ENCODE measurements at regions not wholly inside any gene's neighbourhood (a gene's known extent, or its start where the extent isn't known, plus 50 kb on each side); places are given as distances from the start of the nearest gene placed in this dataset.

DNA sequence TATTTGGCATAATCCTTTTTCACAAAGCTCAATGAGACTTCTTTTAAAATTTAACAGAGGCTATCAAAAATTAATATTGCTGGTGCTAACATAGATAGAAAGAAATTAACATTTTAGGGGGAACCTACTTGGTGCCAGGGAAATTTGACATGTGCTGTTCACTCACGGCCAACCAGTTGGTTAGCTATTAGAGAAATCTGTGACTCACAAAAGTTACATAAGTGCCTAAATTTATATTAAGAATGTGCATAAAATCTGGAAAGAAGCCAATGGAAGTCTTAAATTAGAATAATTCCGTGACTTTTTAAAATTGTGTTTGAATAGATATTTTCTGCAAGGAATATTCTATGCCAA, 184.3 kb upstream of the MAP2 start:
- Histone ChIP-seq H3K4me3 (ENCODE audit: low read depth in 2 of 2, low read length in 1 of 2) (no peak overlapping the region), H3K9me2 (no peaks in the 10 kb centered on the region), H3K4me2 (no peak overlapping the region), H3K27me3 (ENCODE audit: insufficient read depth) (no peaks in the 10 kb centered on the region), H3K4me1 (ENCODE audit: control insufficient read depth in 1 of 2, insufficient read depth in 2 of 2, low read depth in 1 of 2, low read length in 1 of 2) (no peaks in the 10 kb centered on the region), H3K36me3 (replicated peaks in 1 of 2; ENCODE audit: control insufficient read depth in 1 of 2, insufficient read depth in 2 of 2, low read length in 1 of 2) (no peaks in the 10 kb centered on the region), H2AFZ (ENCODE audit: low read depth) (no peak overlapping the region), H4K20me1 (ENCODE audit: insufficient read depth) (no peaks in the 10 kb centered on the region), H3K79me2 (ENCODE audit: insufficient read depth) (no peaks in the 10 kb centered on the region), H3K9me3 (no peaks in the 10 kb centered on the region), H3K9ac (no peak overlapping the region), H3F3A (replicated peaks; ENCODE audit: insufficient read depth) (no peaks in the 10 kb centered on the region), H3K27ac (ENCODE audit: low read depth in 2 of 2, low read length in 1 of 2) (no peak overlapping the region)
- CTCF ChIA-PET: no interaction called here
- POLR2A ChIA-PET: no interaction called here
- 17% methylated on average over 2 of the region's 2 CpGs for WGBS (ENCODE audit: low lambda C conversion rate)
- no peak for TF ChIP-seq FOSL2 (IDR thresholded peaks at IDR 0.05; ENCODE audit: borderline replicate concordance, low read depth)
- TF ChIP-seq, protein P1, sequence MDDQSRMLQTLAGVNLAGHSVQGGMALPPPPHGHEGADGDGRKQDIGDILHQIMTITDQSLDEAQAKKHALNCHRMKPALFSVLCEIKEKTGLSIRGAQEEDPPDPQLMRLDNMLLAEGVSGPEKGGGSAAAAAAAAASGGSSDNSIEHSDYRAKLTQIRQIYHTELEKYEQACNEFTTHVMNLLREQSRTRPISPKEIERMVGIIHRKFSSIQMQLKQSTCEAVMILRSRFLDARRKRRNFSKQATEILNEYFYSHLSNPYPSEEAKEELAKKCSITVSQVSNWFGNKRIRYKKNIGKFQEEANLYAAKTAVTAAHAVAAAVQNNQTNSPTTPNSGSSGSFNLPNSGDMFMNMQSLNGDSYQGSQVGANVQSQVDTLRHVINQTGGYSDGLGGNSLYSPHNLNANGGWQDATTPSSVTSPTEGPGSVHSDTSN (IDR thresholded peaks at IDR 0.05): no peak
- TF ChIP-seq MXI1 (IDR thresholded peaks at IDR 0.05; ENCODE audit: low read depth, low read length): no peak
- TF ChIP-seq TEAD4 (IDR thresholded peaks at IDR 0.05; ENCODE audit: borderline replicate concordance, insufficient read depth): no peak
- TF ChIP-seq SMC3 (IDR thresholded peaks at IDR 0.05; ENCODE audit: low read depth, low read length): no peak
- no peak for TF ChIP-seq NFIC (IDR thresholded peaks at IDR 0.05; ENCODE audit: borderline replicate concordance)
- TF ChIP-seq RAD21 (IDR thresholded peaks at IDR 0.05; ENCODE audit: low read length): no peak
- TF ChIP-seq, protein P2, sequence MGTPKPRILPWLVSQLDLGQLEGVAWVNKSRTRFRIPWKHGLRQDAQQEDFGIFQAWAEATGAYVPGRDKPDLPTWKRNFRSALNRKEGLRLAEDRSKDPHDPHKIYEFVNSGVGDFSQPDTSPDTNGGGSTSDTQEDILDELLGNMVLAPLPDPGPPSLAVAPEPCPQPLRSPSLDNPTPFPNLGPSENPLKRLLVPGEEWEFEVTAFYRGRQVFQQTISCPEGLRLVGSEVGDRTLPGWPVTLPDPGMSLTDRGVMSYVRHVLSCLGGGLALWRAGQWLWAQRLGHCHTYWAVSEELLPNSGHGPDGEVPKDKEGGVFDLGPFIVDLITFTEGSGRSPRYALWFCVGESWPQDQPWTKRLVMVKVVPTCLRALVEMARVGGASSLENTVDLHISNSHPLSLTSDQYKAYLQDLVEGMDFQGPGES (IDR thresholded peaks at IDR 0.05; ENCODE audit: low read depth, low read length): no peak
- TF ChIP-seq, protein P3, sequence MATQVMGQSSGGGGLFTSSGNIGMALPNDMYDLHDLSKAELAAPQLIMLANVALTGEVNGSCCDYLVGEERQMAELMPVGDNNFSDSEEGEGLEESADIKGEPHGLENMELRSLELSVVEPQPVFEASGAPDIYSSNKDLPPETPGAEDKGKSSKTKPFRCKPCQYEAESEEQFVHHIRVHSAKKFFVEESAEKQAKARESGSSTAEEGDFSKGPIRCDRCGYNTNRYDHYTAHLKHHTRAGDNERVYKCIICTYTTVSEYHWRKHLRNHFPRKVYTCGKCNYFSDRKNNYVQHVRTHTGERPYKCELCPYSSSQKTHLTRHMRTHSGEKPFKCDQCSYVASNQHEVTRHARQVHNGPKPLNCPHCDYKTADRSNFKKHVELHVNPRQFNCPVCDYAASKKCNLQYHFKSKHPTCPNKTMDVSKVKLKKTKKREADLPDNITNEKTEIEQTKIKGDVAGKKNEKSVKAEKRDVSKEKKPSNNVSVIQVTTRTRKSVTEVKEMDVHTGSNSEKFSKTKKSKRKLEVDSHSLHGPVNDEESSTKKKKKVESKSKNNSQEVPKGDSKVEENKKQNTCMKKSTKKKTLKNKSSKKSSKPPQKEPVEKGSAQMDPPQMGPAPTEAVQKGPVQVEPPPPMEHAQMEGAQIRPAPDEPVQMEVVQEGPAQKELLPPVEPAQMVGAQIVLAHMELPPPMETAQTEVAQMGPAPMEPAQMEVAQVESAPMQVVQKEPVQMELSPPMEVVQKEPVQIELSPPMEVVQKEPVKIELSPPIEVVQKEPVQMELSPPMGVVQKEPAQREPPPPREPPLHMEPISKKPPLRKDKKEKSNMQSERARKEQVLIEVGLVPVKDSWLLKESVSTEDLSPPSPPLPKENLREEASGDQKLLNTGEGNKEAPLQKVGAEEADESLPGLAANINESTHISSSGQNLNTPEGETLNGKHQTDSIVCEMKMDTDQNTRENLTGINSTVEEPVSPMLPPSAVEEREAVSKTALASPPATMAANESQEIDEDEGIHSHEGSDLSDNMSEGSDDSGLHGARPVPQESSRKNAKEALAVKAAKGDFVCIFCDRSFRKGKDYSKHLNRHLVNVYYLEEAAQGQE (IDR thresholded peaks at IDR 0.05; ENCODE audit: low read depth, low read length): no peak
- TF ChIP-seq EP300 (IDR thresholded peaks at IDR 0.05; ENCODE audit: borderline replicate concordance in 1 of 2, low read depth in 1 of 2, low read length in 1 of 2): no peak
- TF ChIP-seq CHD2 (IDR thresholded peaks at IDR 0.05; ENCODE audit: low read length, partially characterized antibody): no peak
- TF ChIP-seq NRF1 (IDR thresholded peaks at IDR 0.05; ENCODE audit: low read depth, low read length): no peak
- TF ChIP-seq, protein P4, sequence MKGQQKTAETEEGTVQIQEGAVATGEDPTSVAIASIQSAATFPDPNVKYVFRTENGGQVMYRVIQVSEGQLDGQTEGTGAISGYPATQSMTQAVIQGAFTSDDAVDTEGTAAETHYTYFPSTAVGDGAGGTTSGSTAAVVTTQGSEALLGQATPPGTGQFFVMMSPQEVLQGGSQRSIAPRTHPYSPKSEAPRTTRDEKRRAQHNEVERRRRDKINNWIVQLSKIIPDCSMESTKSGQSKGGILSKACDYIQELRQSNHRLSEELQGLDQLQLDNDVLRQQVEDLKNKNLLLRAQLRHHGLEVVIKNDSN (IDR thresholded peaks at IDR 0.05; ENCODE audit: borderline replicate concordance, low read depth): no peak
- TF ChIP-seq YY1 (IDR thresholded peaks at IDR 0.05; ENCODE audit: low read depth): no peak
- TF ChIP-seq RFX5 (IDR thresholded peaks at IDR 0.05; ENCODE audit: low read length): no peak
- TF ChIP-seq POLR2AphosphoS5 (IDR thresholded peaks at IDR 0.05; ENCODE audit: low read depth, low read length): no peak
- TF ChIP-seq, protein P5, sequence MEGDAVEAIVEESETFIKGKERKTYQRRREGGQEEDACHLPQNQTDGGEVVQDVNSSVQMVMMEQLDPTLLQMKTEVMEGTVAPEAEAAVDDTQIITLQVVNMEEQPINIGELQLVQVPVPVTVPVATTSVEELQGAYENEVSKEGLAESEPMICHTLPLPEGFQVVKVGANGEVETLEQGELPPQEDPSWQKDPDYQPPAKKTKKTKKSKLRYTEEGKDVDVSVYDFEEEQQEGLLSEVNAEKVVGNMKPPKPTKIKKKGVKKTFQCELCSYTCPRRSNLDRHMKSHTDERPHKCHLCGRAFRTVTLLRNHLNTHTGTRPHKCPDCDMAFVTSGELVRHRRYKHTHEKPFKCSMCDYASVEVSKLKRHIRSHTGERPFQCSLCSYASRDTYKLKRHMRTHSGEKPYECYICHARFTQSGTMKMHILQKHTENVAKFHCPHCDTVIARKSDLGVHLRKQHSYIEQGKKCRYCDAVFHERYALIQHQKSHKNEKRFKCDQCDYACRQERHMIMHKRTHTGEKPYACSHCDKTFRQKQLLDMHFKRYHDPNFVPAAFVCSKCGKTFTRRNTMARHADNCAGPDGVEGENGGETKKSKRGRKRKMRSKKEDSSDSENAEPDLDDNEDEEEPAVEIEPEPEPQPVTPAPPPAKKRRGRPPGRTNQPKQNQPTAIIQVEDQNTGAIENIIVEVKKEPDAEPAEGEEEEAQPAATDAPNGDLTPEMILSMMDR (IDR thresholded peaks at IDR 0.05): no peak
- TF ChIP-seq RCOR1 (IDR thresholded peaks at IDR 0.05; ENCODE audit: low read length): no peak
- DNase-seq: no peak

All from SK-N-SH (cell line).